HG03354 (cell line): ENCODE measurements at regions not wholly inside any gene's neighbourhood (a gene's known extent, or its start where the extent isn't known, plus 50 kb on each side); places are given as distances from the start of the nearest gene placed in this dataset.

ENCODE experiments used
- ATAC-seq: cut with Tn5 transposase; IDR thresholded peaks from one replicate; pipeline ENCODE4 v1.9.1; 2021; ENCODE audit warnings: mild to moderate bottlenecking; ENCODE audit not compliant: unreplicated experiment, poor library complexity, severe bottlenecking

- ATAC-seq = no peak
Measured at GRCh38 chr6:14246876-14247275, 129.3 kb downstream of the CD83 start.

DNA sequence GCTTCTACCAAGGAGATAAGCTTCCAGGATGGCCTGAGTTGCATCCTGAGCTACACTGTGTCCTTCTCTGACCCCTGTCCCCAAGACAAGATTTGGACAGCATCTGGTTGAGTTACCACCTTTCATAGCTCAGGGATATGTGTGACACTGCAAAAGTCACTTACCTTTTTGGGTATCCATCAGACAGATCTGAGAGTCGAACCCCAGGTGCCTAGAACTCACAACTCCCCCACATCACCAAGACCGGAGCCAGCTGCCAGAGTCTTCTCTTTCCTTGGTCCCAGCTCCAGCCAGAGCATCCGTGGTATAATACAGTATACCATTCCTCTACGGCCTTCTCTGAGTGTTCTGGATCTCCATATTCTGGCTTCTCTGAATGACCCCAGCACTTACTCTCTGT lies 133.0 kb downstream of the CD83 start:
- no peak for ATAC-seq

DNA sequence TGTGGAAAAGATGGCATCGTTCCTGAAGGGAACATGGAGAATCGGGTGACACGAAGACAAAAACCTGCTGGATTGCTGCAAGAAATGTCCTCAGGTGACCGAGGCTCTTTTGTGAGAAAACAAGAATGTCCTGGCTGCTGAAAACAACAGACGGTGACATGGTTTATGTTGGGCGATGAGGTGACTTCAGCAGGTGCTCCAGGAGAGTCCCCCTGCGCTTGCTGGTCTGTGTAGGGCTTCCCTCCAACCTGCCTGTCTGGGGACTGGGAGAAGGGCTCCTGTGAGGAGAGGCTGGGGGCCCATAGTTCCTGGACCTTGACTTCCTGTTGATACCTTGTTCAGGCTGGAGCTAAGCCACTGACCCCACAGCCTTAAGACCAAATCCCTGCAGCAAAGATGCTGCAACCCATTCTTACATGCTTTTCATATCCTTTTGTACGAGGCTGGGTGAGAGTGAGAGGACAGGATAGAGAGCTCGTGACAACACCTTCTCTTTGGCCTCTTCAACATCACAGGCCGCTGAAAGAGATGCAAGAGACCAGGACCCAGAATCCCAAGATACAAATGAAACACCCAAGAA lies 134.8 kb downstream of the CD83 start:
- ATAC-seq = no peak

DNA sequence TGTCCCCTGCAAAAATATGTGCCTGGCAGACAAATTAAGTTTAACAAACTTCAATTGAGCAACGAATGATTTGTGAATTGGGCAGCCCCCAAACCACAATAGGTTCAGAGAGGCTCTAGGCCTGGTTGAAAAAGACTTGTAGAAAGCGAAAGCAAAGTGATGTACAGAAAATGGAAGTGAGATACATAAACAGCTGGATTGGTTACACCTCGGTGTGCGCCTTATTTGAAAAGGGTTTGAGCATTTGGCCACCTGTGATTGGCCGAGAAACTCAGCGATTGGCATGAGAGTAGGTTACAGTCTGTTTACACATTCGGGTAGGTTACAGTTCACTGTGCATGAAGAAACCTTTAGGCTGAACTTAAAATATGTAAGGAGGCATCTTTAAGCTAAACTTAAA lies 136.9 kb downstream of the CD83 start:
- ATAC-seq = peak; percentile 98

- ATAC-seq = no peak
Measured at GRCh38 chr6:14255916-14256315, 138.3 kb downstream of the CD83 start.

GRCh38 chr6:14258117-14258516 lies 140.5 kb downstream of the CD83 start:
- no peak for ATAC-seq

GRCh38 chr6:14258695-14259593 lies 141.4 kb downstream of the CD83 start:
- ATAC-seq = no peak

GRCh38 chr6:14259594-14260152 lies 142.1 kb downstream of the CD83 start:
- no peak for ATAC-seq

GRCh38 chr6:14260839-14261238 lies 143.3 kb downstream of the CD83 start:
- ATAC-seq = no peak

DNA sequence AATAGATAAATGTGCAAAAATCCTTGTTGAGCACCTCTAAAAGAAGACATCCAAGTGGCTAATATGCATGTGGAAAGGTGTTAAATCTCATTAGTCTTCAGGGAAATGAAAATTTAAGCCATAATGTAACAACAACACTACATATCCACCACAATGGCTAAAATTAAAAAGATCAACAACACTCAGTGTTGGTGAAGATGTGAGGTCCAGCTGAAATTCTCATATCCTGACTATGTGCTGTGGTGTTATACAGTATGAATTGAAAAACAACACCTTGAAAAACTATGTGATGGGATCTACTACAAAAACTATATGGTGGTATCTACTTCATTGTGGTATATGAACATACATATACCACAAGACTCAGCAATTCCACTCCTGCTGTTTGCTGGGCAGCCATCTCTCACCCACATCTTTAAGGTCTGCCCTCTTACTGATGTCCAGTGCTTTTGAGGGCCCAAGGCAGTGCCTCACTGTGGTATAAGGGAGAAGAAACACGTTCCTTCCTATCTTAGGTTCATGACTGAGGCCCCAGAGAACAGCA lies 146.4 kb downstream of the CD83 start:
- no peak for ATAC-seq

DNA sequence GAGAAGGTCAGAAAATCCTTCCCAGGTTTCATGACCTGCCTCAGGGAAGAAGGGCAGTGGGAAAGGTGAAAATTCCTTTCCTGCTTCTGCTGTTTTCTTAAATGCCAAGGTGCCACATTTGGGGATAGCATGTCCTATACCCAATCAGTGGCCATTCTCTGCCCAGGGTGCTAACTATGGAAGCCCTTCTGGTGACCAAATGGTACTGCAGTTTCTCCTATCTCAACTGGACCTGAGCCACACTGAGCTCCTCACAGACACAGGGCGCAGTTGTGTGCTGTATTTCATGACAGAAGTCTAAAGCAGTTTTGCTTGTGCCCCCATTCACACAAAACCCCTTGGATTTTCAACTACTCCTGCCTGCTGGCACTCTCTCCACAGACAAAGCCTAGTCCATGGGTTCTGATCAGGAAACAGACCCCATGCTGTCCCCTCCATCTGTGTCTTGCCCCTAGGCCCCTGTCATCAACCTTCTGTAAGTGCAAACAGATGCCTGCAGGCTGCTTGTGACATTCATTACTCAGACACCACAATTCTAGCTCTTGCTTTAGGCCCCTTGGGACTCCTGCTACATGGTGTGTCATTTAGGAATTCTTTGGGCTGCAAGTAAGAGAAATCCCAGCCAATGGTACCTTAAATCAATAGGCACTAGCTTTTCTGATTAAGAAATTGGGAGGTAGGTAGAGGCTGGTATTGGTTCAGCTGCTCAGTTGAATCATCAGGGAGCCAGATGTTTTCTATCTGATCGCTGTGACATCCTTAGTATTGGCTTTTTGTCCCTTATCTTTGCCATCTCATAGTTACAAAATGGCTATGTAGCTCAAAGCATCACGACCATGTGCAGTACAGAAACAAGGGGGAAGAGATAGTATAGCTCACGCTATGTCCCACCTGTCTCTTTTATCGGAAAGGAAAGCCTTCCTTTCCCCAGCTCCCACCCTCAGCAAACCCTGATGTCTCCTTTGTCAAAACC lies 147.8 kb downstream of the CD83 start:
- ATAC-seq = no peak

- ATAC-seq = no peak
Measured at GRCh38 chr6:14266266-14266665, 148.7 kb downstream of the CD83 start.

DNA sequence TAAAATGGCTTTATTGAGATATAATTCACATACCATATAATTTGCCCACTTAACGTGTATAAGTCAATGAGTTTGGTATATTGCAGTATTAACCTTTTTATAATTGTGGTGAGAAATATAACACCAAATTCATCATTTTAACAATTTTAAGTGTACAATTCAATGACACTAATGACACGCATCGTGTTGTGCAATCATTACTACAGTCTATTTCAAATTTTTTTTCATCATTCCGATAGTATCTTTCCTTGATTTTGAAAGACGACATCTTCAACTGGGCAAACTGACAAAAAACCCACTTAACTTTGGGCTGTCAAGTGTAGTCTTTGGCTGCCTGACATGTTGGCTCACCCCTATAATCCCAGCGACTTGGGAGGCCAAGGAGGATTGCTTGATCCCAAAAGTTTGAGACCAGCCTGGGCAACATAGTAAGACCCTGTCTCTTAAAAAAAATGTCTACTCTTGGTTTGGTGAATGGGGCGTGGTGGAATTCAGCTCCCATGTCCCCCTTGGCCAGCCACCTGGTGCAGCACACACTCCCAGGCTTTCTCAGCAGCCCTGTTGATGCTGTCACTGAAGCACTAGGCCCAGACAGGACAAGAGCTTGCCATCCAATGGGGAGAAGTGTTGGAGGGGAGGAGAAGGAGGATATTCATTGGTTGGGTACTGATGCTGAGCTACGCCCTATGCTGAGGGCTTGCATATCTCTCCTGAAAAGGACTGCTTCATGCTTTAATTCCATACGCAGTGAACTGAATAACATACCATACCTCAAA lies 150.5 kb downstream of the CD83 start:
- no peak for ATAC-seq

GRCh38 chr6:14269436-14269835 lies 151.9 kb downstream of the CD83 start:
- ATAC-seq = no peak

GRCh38 chr6:14270142-14270893 lies 152.7 kb downstream of the CD83 start:
- ATAC-seq = no peak

DNA sequence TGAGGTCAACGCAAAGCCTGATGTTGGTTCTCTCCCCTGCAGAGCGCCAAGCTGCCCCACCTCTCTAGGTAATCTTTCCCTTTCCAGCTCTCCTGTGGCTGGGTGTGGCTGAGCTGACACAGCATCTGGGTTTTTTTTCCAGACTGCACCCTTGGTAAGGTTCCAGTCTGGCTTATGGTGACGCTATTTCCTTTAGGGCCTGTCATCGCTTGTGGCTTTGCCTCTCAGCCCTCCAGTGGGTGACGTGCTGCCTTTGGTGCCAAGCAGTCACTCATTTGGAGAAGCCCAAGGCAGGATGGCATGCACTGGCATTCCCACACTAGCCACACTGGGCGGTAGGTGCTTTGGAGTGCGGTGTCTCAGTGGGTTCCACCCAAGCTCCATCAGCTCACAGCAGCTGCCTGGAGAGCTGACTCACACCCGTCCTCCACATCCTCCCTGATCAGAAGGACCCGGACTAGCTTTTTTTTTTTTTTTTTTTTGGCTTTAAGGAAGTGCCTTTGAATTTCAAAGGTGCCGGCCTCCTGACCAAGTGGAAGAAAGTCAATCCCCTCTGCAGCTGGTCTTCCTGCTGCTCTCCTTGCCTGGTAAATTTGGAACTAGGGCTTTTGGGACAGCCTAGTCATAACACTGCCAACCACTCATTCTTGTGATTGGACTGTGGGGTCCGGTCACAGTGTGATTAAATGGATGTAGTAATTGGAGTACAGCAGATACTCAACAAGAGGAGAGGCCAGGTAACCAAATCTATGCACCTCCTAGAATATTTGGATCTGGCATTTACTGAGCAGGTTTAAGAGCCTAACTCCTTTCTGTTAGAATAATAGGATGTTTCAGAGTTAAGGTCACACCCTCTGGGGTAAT lies 153.6 kb downstream of the CD83 start:
- no peak for ATAC-seq
